Nephron (organoid): ENCODE measurements at regions not wholly inside any gene's neighbourhood (a gene's known extent, or its start where the extent isn't known, plus 50 kb on each side); places are given as distances from the start of the nearest gene placed in this dataset.
A peak's percentile ranks its signal among the peaks of the same experiment; 100 is the strongest.

Source experiments
- H3K27ac Mint-ChIP-seq, 3 experiments: 2 replicates each; pipeline ENCODE4 v1.8.0; 2020; ENCODE audit warnings: mixed read lengths in 3 of 3, mild to moderate bottlenecking in 2 of 3, moderate library complexity in 1 of 3
- H3K27me3 Mint-ChIP-seq: 2 replicates; pipeline ENCODE4 v1.8.0; 2021; ENCODE audit warnings: low read depth, mild to moderate bottlenecking, moderate library complexity, mixed read lengths
- H3K36me3 Mint-ChIP-seq: 2 replicates; pipeline ENCODE4 v1.8.0; 2020; ENCODE audit warnings: low read depth, mixed read lengths
- H3K4me1 Mint-ChIP-seq: 2 replicates; pipeline ENCODE4 v1.8.0; 2020; ENCODE audit warnings: mixed read lengths
- H3K4me3 Mint-ChIP-seq, 3 experiments: 2 replicates each; pipeline ENCODE4 v1.8.0; 2020; ENCODE audit warnings: mild to moderate bottlenecking in 3 of 3, mixed read lengths in 3 of 3, moderate library complexity in 2 of 3
- H3K9me3 Mint-ChIP-seq: 2 replicates; pipeline ENCODE4 v1.8.0; 2020; ENCODE audit warnings: mixed read lengths
- TF ChIP-seq, protein P1 (sequence below), 3 experiments: fragments of 200-600 bp; sonication (generic); IDR thresholded peaks; one replicate each; pipeline ENCODE4 v1.5.0; 2021; ENCODE audit warnings: antibody characterized with exemption in 3 of 3; ENCODE audit not compliant: unreplicated experiment in 3 of 3

- Mint-ChIP-seq H3K4me1 (peaks cover 65% of the 10 kb centered on the region), H3K9me3 (no peaks in the 10 kb centered on the region), H3K36me3 (no peaks in the 10 kb centered on the region), H3K27ac (peak overlapping the region in 1 of 3 experiments; percentile 25), H3K4me3 (no peak overlapping the region), H3K27me3 (peaks cover 31% of the 10 kb centered on the region)
- TF ChIP-seq, protein P1, sequence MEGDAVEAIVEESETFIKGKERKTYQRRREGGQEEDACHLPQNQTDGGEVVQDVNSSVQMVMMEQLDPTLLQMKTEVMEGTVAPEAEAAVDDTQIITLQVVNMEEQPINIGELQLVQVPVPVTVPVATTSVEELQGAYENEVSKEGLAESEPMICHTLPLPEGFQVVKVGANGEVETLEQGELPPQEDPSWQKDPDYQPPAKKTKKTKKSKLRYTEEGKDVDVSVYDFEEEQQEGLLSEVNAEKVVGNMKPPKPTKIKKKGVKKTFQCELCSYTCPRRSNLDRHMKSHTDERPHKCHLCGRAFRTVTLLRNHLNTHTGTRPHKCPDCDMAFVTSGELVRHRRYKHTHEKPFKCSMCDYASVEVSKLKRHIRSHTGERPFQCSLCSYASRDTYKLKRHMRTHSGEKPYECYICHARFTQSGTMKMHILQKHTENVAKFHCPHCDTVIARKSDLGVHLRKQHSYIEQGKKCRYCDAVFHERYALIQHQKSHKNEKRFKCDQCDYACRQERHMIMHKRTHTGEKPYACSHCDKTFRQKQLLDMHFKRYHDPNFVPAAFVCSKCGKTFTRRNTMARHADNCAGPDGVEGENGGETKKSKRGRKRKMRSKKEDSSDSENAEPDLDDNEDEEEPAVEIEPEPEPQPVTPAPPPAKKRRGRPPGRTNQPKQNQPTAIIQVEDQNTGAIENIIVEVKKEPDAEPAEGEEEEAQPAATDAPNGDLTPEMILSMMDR (IDR thresholded peaks at IDR 0.05; ENCODE audit: unreplicated experiment in 3 of 3) = no peak
These were observed 74.8 kb upstream of the MLN start for GRCh38 chr6:33878562-33878961.

GRCh38 chr6:33877982-33878535 is 74.3 kb upstream of the MLN start:
- no peaks in the 10 kb centered on the region for H3K36me3 Mint-ChIP-seq
- peaks cover 31% of the 10 kb centered on the region for H3K27me3 Mint-ChIP-seq
- H3K4me3 Mint-ChIP-seq = no peak overlapping the region
- TF ChIP-seq, protein P1 (IDR thresholded peaks at IDR 0.05; ENCODE audit: unreplicated experiment in 3 of 3) = no peak
- no peaks in the 10 kb centered on the region for H3K9me3 Mint-ChIP-seq
- H3K27ac Mint-ChIP-seq = peak overlapping the region in 1 of 3 experiments; percentile 25
- peaks cover 65% of the 10 kb centered on the region for H3K4me1 Mint-ChIP-seq

DNA sequence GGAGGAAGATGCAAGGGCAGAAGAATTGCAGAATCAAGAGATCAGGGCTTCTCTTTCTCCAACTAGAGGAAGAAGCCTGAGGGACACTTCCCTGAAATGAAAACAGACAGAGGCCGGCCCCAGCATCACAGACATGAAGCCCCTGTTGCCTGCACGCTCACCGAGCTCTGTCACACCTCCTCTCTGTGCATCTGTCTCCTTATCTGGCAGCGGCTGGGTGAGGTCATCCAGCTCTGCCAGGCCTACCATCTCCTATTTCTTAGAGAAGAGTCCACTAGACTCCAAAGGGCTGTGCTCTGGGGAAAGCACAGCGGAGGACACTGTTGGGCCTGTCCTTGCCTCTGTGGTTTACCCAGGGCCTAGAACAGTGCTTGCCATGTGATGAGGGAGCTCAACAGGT is 71.9 kb upstream of the MLN start:
- H3K27me3 Mint-ChIP-seq = peaks cover 28% of the 10 kb centered on the region
- peak overlapping the region; percentile 93 to 98 (median 96) for H3K27ac Mint-ChIP-seq
- H3K9me3 Mint-ChIP-seq = no peaks in the 10 kb centered on the region
- H3K4me1 Mint-ChIP-seq = peaks cover 69% of the 10 kb centered on the region
- H3K4me3 Mint-ChIP-seq = peak overlapping the region in 1 of 3 experiments; percentile 20
- no peaks in the 10 kb centered on the region for H3K36me3 Mint-ChIP-seq
- TF ChIP-seq, protein P1 (IDR thresholded peaks at IDR 0.05; ENCODE audit: unreplicated experiment in 3 of 3) = no peak

GRCh38 chr6:33875141-33875581 is 71.4 kb upstream of the MLN start:
- Mint-ChIP-seq H3K9me3 (no peaks in the 10 kb centered on the region), H3K4me3 (peak overlapping the region; percentile 12 to 30 (median 15)), H3K4me1 (peaks cover 66% of the 10 kb centered on the region), H3K27me3 (peaks cover 28% of the 10 kb centered on the region), H3K27ac (peak overlapping the region; percentile 93 to 98 (median 96)), H3K36me3 (no peaks in the 10 kb centered on the region)
- TF ChIP-seq, protein P1 (IDR thresholded peaks at IDR 0.05; ENCODE audit: unreplicated experiment in 3 of 3) = no peak

GRCh38 chr6:33874136-33874760 is 70.4 kb upstream of the MLN start:
- no peaks in the 10 kb centered on the region for H3K36me3 Mint-ChIP-seq
- H3K27me3 Mint-ChIP-seq = peaks cover 24% of the 10 kb centered on the region
- peak overlapping the region; percentile 93 to 98 (median 96) for H3K27ac Mint-ChIP-seq
- peak overlapping the region in 1 of 3 experiments; percentile 28 for H3K4me3 Mint-ChIP-seq
- TF ChIP-seq, protein P1 (IDR thresholded peaks at IDR 0.05; ENCODE audit: unreplicated experiment in 3 of 3) = no peak
- H3K4me1 Mint-ChIP-seq = peaks cover 74% of the 10 kb centered on the region
- no peaks in the 10 kb centered on the region for H3K9me3 Mint-ChIP-seq

GRCh38 chr6:33872761-33873160 is 69.0 kb upstream of the MLN start:
- TF ChIP-seq, protein P1 (IDR thresholded peaks at IDR 0.05; ENCODE audit: unreplicated experiment in 3 of 3) = no peak
- Mint-ChIP-seq H3K27me3 (peaks cover 32% of the 10 kb centered on the region), H3K4me1 (peaks cover 81% of the 10 kb centered on the region), H3K36me3 (no peaks in the 10 kb centered on the region), H3K4me3 (no peak overlapping the region), H3K9me3 (no peaks in the 10 kb centered on the region), H3K27ac (peak overlapping the region; percentile 93 to 98 (median 96))
